ENCODE measurements at regions not wholly inside any gene's neighbourhood (a gene's known extent, or its start where the extent isn't known, plus 50 kb on each side); places are given as distances from the start of the nearest gene placed in this dataset.
"Not testable (repeated sequence)": the region's sequence is repeated elsewhere in the genome, so short reads cannot be mapped to it uniquely, and the experiment has no call there.

- no peak for DNase-seq (ENCODE audit: missing footprints)
- ATAC-seq: no peak
- intact Hi-C loops (cut with DNase I): no loop called here
These were observed 152.5 kb downstream of the EDEM1 start for GRCh38 chr3:5339967-5340535.

DNA sequence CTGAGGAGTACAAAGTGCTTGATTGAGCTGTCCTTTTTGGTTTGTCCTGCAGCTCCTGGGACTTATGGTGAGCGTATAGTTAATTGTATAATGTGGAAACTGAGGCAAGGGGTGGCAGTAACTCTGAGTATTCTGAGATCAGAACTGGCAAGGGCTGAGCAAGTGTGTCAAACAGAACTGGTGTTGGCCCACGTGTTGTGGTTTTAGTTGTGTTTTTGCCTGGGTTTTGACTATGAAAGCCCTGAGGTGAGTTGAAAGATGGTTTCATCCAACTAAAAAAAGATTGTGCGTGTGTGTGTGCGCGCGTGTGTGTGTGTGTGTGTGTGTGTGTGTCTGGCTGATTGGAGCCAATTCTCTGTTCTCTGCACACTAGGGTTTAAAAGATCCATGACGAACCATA is 154.1 kb downstream of the EDEM1 start:
- intact Hi-C loops (cut with DNase I): no loop called here
- DNase-seq (ENCODE audit: missing footprints): no peak
- ATAC-seq: no peak

GRCh38 chr3:5343459-5343858 is 156.0 kb downstream of the EDEM1 start:
- DNase-seq (ENCODE audit: missing footprints) (no peak), ATAC-seq (no peak)
- intact Hi-C loops (cut with DNase I): no loop called here

GRCh38 chr3:5344707-5345106 is 157.2 kb downstream of the EDEM1 start:
- intact Hi-C loops (cut with DNase I): no loop called here
- DNase-seq (ENCODE audit: missing footprints) (no peak), ATAC-seq (no peak)

- no peak for ATAC-seq
- intact Hi-C loops (cut with DNase I): no loop called here
- DNase-seq (ENCODE audit: missing footprints): no peak
These were observed 160.0 kb downstream of the EDEM1 start for GRCh38 chr3:5347486-5347885.

- DNase-seq (ENCODE audit: missing footprints): no peak
- ATAC-seq: no peak
- intact Hi-C loops (cut with DNase I): no loop called here
These were observed 160.9 kb downstream of the EDEM1 start for GRCh38 chr3:5348229-5348902.

DNA sequence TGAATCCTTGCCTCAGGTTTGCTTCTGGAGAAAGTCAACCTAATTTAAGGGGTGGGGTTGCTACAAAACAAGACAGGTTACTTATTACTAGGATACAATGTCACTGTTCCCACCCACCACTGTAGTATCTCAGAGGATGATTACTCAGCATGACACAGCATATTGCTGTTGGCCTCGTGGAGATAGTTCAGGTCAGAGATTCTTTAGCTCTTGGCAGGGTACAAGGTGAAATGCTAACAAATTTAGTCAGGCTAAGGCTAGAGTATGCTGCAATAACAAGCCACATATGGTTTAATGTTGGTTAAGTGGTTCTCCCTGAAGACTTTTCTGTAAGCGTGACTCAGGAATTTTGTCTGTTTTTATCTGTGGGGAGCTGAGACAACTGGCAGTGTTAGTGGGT is 161.8 kb downstream of the EDEM1 start:
- ATAC-seq (no peak), DNase-seq (ENCODE audit: missing footprints) (no peak)
- intact Hi-C loops (cut with DNase I): no loop called here

- ATAC-seq: no peak
These were observed 169.6 kb downstream of the EDEM1 start for GRCh38 chr3:5357089-5357488.

GRCh38 chr3:5358911-5359310 is 171.4 kb downstream of the EDEM1 start:
- DNase-seq (ENCODE audit: missing footprints): no peak
- ATAC-seq: no peak
- intact Hi-C loops (cut with DNase I): no loop called here

More at GRCh38 chr3:5357089-5357488, 169.6 kb downstream of the EDEM1 start:
- DNase-seq (ENCODE audit: missing footprints): no peak
- intact Hi-C loops (cut with DNase I): no loop called here

DNA sequence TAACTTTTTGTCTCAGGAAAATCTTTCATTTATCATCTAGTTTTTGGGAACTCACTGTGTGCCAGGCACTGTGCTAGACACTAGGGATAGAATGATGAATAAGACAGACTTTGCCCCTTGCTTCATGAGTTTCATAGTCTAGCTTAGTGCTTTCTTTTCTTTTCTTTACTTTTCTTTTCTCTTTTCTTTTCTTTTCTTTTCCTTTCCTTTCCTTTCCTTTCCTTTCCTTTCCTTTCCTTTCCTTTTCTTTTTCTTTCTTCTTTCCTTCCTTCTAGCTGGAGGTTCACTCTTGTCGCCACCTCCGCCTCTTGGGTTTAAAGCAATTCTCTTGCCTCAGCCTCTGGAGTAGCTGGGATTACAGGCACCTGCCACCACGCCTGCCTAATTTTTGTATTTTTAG is 172.9 kb downstream of the EDEM1 start:
- ATAC-seq: no peak
- no peak for DNase-seq (ENCODE audit: missing footprints)
- intact Hi-C loops (cut with DNase I): no loop called here

DNA sequence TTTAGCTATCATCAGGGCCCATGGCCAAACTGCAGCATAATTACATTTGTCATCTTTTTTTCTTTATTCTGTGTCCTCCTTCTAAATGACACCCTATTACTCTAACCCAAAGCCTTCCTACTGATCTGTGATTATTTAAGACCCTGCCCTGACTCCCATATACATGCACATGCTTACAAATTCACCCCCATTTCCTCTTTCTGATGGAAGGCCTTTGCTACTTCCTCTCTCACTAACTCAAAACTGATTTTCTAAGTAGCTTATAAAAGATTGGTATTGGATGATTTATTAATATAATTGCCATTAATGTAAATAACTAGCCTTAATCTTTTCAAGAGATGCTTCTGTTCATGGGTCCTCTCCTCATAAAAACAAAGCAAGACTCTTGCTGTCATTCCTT is 179.2 kb downstream of the EDEM1 start:
- no peak for DNase-seq (ENCODE audit: missing footprints)
- no peak for ATAC-seq
- intact Hi-C loops (cut with DNase I): no loop called here

GRCh38 chr3:5371555-5371954 is 184.0 kb downstream of the EDEM1 start:
- DNase-seq (ENCODE audit: missing footprints); intact Hi-C loops (cut with DNase I); ATAC-seq: not testable (repeated sequence)

- DNase-seq (ENCODE audit: missing footprints) (no peak), ATAC-seq (no peak)
- intact Hi-C loops (cut with DNase I): no loop called here
These were observed 189.3 kb downstream of the EDEM1 start for GRCh38 chr3:5376761-5377160.

GRCh38 chr3:5379266-5379665 is 191.8 kb downstream of the EDEM1 start:
- DNase-seq (ENCODE audit: missing footprints); ATAC-seq; intact Hi-C loops (cut with DNase I): not testable (repeated sequence)

DNA sequence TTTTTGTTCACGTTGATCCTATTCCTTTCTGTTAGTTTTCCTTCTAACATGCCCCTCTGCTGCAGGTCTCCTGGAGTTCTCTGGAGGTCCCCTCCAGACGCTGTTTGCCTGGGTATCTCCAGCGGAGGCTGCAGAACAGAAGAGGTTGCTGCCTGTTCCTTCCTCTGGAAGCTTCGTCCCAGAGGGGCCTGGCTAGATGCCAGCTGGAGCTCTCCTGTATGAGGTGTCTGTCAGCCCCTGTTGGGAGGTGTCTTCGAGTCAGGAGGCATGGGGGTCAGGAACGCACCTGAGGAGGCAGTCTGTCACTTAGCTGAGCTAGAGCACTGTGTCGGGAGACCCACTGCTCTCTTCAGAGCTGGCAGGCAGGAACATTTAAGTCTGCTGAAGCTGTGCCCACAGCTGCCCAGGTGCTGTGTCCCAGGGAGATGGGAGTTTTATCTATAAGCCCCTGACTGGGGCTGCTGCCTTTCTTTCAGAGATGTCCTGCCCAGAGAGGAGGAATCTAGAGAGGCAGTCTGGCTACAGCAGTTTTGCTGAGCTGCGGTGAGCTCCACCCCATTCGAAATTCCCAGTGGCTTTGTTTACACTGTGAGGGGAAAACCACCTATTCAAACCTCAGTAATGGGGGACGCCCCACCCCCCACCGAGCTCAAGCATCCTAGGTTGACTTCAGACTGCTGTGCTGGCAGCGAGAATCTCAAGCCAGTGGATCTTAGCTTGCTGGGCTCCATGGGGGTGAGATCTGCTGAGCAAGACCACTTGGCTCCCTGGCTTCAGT is 196.2 kb downstream of the EDEM1 start:
- intact Hi-C loops (cut with DNase I); ATAC-seq; DNase-seq (ENCODE audit: missing footprints): not testable (repeated sequence)

GRCh38 chr3:5384557-5385236 is 197.2 kb downstream of the EDEM1 start:
- ATAC-seq (no peak), DNase-seq (ENCODE audit: missing footprints) (no peak)
- intact Hi-C loops (cut with DNase I): no loop called here

DNA sequence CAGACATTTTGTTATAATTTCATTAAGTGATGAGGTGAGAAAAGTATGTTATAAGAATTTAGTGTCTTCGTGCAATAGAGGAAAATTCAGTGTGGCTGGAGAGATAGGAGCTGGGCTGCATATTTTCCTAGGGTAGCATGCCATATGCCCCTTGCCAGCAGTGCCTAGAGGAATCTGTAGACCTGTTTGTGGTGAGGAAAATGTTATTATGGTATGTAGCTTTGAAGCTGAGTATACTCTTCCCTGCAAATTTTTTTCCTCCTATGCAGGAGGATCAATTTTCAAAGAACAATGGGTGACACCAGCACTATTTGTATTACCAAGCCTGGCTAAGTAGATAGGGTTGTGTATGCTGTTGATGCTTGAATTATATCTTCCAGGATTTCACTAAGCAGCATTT is 200.6 kb downstream of the EDEM1 start:
- ATAC-seq (no peak), DNase-seq (ENCODE audit: missing footprints) (no peak)
- intact Hi-C loops (cut with DNase I): no loop called here

DNA sequence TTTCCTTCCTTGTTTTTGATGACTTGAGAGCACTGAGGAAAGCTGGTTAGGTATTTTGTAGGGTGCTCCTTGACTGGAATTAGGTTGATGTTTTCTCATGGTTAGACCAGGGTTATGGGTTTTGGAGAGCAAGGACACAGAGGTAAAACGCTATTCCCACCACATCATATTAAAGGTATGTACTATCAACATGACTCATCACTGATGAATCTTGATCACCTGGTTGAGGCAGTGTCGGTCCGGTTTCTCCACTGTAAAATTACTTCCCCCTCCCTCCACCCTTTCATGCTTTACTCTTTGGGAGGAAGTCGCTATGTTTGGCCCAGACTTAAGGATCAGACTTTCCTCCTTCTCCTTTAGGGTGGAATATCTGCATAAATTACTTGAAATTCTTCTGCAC is 201.6 kb downstream of the EDEM1 start:
- intact Hi-C loops (cut with DNase I): no loop called here
- DNase-seq (ENCODE audit: missing footprints) (no peak), ATAC-seq (no peak)

GRCh38 chr3:5390221-5390620 is 202.7 kb downstream of the EDEM1 start:
- ATAC-seq (no peak), DNase-seq (ENCODE audit: missing footprints) (no peak)
- intact Hi-C loops (cut with DNase I): no loop called here

Data from Right ventricle myocardium inferior (tissue), 1 donor.